GM12878 (cell line): ENCODE measurements at regions not wholly inside any gene's neighbourhood (a gene's known extent, or its start where the extent isn't known, plus 50 kb on each side); places are given as distances from the start of the nearest gene placed in this dataset.

ENCODE experiments used
- JUND ChIP-seq: IDR thresholded peaks from 2 replicates; pipeline ENCODE4 v1.6.1; 2012; ENCODE audit warnings: low read depth, mild to moderate bottlenecking, low read length, improper control_type of control experiment, moderate library complexity
- PAX5 ChIP-seq: IDR thresholded peaks from 2 replicates; pipeline ENCODE4 v1.6.1; 2011; ENCODE audit warnings: low read depth, low read length, borderline replicate concordance
- PAX8 ChIP-seq: fragments of 450-650 bp; IDR thresholded peaks from 2 replicates; pipeline ENCODE4 v1.6.1; 2017; ENCODE audit warnings: mild to moderate bottlenecking, moderate library complexity
- RB1 ChIP-seq: fragments of 450-650 bp; formaldehyde crosslinking; IDR thresholded peaks from 2 replicates; pipeline ENCODE4 v1.6.1; 2017; ENCODE audit warnings: mild to moderate bottlenecking, borderline replicate concordance
- RELA ChIP-seq: fragments of 450-650 bp; IDR thresholded peaks from 2 replicates; pipeline ENCODE4 v1.8.0; 2014; ENCODE audit warnings: borderline replicate concordance; ENCODE audit not compliant: partially characterized antibody
- REST ChIP-seq: IDR thresholded peaks from 2 replicates; pipeline ENCODE4 v1.6.1; 2012; ENCODE audit warnings: mild to moderate bottlenecking, low read depth, low read length
- ZBED1 ChIP-seq: IDR thresholded peaks from 2 replicates; pipeline ENCODE4 v1.6.1; 2016; ENCODE audit warnings: borderline replicate concordance
- ZNF687 ChIP-seq: fragments of 450-650 bp; IDR thresholded peaks from 2 replicates; pipeline ENCODE4 v1.6.1; 2017; ENCODE audit warnings: mild to moderate bottlenecking, moderate library complexity
- TF ChIP-seq, protein P1 (sequence below): fragments of 450-650 bp; IDR thresholded peaks from 2 replicates; pipeline ENCODE4 v1.6.1; 2017; ENCODE audit warnings: antibody characterized with exemption, mild to moderate bottlenecking, moderate library complexity
- TF ChIP-seq, protein P2 (sequence below): fragments of 450-650 bp; formaldehyde crosslinking; IDR thresholded peaks from 2 replicates; pipeline ENCODE4 v1.4.0; 2020; ENCODE audit warnings: mild to moderate bottlenecking, moderate library complexity

DNA sequence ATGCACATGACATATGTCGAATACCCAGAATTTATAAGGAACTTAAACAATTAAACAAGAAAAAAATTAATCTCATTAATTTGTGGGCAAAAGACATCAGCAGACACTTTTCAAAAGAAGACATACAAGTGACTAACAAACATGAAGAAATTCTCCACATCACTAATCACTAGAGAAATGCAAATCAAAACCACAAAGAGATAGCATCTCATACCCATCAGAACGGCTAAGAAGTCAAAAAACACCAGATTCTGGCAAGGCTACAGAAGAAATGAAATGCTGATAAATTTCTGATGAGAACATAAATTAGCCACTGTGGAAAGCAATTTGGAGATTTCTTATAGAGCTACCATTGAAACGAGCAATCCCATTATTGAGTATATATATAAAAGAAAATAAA, 210.6 kb upstream of the LUZP2 start (continued):
- TF ChIP-seq REST = no peak
- TF ChIP-seq, protein P1, sequence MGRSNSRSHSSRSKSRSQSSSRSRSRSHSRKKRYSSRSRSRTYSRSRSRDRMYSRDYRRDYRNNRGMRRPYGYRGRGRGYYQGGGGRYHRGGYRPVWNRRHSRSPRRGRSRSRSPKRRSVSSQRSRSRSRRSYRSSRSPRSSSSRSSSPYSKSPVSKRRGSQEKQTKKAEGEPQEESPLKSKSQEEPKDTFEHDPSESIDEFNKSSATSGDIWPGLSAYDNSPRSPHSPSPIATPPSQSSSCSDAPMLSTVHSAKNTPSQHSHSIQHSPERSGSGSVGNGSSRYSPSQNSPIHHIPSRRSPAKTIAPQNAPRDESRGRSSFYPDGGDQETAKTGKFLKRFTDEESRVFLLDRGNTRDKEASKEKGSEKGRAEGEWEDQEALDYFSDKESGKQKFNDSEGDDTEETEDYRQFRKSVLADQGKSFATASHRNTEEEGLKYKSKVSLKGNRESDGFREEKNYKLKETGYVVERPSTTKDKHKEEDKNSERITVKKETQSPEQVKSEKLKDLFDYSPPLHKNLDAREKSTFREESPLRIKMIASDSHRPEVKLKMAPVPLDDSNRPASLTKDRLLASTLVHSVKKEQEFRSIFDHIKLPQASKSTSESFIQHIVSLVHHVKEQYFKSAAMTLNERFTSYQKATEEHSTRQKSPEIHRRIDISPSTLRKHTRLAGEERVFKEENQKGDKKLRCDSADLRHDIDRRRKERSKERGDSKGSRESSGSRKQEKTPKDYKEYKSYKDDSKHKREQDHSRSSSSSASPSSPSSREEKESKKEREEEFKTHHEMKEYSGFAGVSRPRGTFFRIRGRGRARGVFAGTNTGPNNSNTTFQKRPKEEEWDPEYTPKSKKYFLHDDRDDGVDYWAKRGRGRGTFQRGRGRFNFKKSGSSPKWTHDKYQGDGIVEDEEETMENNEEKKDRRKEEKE = no peak
- TF ChIP-seq RELA = no peak
- TF ChIP-seq JUND = no peak
- TF ChIP-seq ZBED1 = no peak
- TF ChIP-seq RB1 = no peak
- TF ChIP-seq PAX8 = no peak
- TF ChIP-seq ZNF687 = no peak
- TF ChIP-seq, protein P2, sequence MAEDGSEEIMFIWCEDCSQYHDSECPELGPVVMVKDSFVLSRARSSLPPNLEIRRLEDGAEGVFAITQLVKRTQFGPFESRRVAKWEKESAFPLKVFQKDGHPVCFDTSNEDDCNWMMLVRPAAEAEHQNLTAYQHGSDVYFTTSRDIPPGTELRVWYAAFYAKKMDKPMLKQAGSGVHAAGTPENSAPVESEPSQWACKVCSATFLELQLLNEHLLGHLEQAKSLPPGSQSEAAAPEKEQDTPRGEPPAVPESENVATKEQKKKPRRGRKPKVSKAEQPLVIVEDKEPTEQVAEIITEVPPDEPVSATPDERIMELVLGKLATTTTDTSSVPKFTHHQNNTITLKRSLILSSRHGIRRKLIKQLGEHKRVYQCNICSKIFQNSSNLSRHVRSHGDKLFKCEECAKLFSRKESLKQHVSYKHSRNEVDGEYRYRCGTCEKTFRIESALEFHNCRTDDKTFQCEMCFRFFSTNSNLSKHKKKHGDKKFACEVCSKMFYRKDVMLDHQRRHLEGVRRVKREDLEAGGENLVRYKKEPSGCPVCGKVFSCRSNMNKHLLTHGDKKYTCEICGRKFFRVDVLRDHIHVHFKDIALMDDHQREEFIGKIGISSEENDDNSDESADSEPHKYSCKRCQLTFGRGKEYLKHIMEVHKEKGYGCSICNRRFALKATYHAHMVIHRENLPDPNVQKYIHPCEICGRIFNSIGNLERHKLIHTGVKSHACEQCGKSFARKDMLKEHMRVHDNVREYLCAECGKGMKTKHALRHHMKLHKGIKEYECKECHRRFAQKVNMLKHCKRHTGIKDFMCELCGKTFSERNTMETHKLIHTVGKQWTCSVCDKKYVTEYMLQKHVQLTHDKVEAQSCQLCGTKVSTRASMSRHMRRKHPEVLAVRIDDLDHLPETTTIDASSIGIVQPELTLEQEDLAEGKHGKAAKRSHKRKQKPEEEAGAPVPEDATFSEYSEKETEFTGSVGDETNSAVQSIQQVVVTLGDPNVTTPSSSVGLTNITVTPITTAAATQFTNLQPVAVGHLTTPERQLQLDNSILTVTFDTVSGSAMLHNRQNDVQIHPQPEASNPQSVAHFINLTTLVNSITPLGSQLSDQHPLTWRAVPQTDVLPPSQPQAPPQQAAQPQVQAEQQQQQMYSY (CRISPR knock-in tag) = no peak
- no peak for TF ChIP-seq PAX5
